ENCODE measurements at regions not wholly inside any gene's neighbourhood (a gene's known extent, or its start where the extent isn't known, plus 50 kb on each side); places are given as distances from the start of the nearest gene placed in this dataset.
"Not testable (repeated sequence)": the region's sequence is repeated elsewhere in the genome, so short reads cannot be mapped to it uniquely, and the experiment has no call there.

GRCh38 chr4:65265526-65265925, 404.8 kb downstream of the EPHA5 start:
- DNase-seq (ENCODE audit: low spot score) = no peak

GRCh38 chr4:65259296-65259695, 411.0 kb downstream of the EPHA5 start:
- no peak for DNase-seq (ENCODE audit: low spot score)

GRCh38 chr4:65250916-65251315, 419.4 kb downstream of the EPHA5 start:
- no peak for DNase-seq (ENCODE audit: low spot score)

- DNase-seq (ENCODE audit: low spot score) = no peak
Measured at GRCh38 chr4:65249111-65249510, 421.2 kb downstream of the EPHA5 start.

- DNase-seq (ENCODE audit: low spot score) = no peak
Measured at GRCh38 chr4:65242156-65242846, 428.0 kb downstream of the EPHA5 start.

- DNase-seq (ENCODE audit: low spot score) = no peak
Measured at GRCh38 chr4:65241257-65241997, 428.9 kb downstream of the EPHA5 start.

- no peak for DNase-seq (ENCODE audit: low spot score)
Measured at GRCh38 chr4:65234061-65234460, 436.2 kb downstream of the EPHA5 start.

- no peak for DNase-seq (ENCODE audit: low spot score)
Measured at GRCh38 chr4:65227628-65228027, 442.7 kb downstream of the EPHA5 start.

- DNase-seq (ENCODE audit: low spot score) = no peak
Measured at GRCh38 chr4:65223601-65224000, 446.7 kb downstream of the EPHA5 start.

GRCh38 chr4:65223074-65223473, 447.2 kb downstream of the EPHA5 start:
- DNase-seq (ENCODE audit: low spot score) = not testable (repeated sequence)

GRCh38 chr4:65217179-65217578, 453.1 kb downstream of the EPHA5 start:
- no peak for DNase-seq (ENCODE audit: low spot score)

- no peak for DNase-seq (ENCODE audit: low spot score)
Measured at GRCh38 chr4:65202853-65203236, 467.4 kb downstream of the EPHA5 start.

- DNase-seq (ENCODE audit: low spot score) = no peak
Measured at GRCh38 chr4:65202165-65202852, 468.0 kb downstream of the EPHA5 start.

- no peak for DNase-seq (ENCODE audit: low spot score)
Measured at GRCh38 chr4:65195666-65196065, 474.6 kb downstream of the EPHA5 start.

- no peak for DNase-seq (ENCODE audit: low spot score)
Measured at GRCh38 chr4:65195002-65195401, 475.3 kb downstream of the EPHA5 start.

GRCh38 chr4:65193985-65194384, 476.3 kb downstream of the EPHA5 start:
- DNase-seq (ENCODE audit: low spot score) = no peak

GRCh38 chr4:65190780-65191179, 479.5 kb downstream of the EPHA5 start:
- no peak for DNase-seq (ENCODE audit: low spot score)

- DNase-seq (ENCODE audit: low spot score) = no peak
Measured at GRCh38 chr4:65175585-65175984, 494.7 kb downstream of the EPHA5 start.

- DNase-seq (ENCODE audit: low spot score) = no peak
Measured at GRCh38 chr4:65170768-65171514, 499.3 kb downstream of the EPHA5 start.

- DNase-seq (ENCODE audit: low spot score) = no peak
Measured at GRCh38 chr4:65167719-65168118, 502.6 kb downstream of the EPHA5 start.

GRCh38 chr4:65152205-65152604, 518.1 kb downstream of the EPHA5 start:
- no peak for DNase-seq (ENCODE audit: low spot score)

- DNase-seq (ENCODE audit: low spot score) = no peak
Measured at GRCh38 chr4:65139998-65140397, 530.3 kb downstream of the EPHA5 start.

Data from mucosa of gallbladder (tissue), 1 donor.